Panc1 (cell line): ENCODE measurements at regions not wholly inside any gene's neighbourhood (a gene's known extent, or its start where the extent isn't known, plus 50 kb on each side); places are given as distances from the start of the nearest gene placed in this dataset.

Experiments used
- ATAC-seq: fragments of 200-7000 bp; cut with Tn5 transposase; 2 replicates; pipeline ENCODE4 v1.9.1; 2020; ENCODE audit warnings: mild to moderate bottlenecking, moderate library complexity
- BruUV-seq: library from RNA; stranded (reverse); fragments of 400-500 nt; replicated peaks from 2 replicates; lab custom pipeline; 2021; lab: Mats Ljungman, UMichigan
- CTCF ChIA-PET: fragments of 300-600 bp; sonication (Branson Sonifier 250); formaldehyde crosslinking; loops from one replicate; lab custom pipeline; 2022; ENCODE audit warnings: antibody characterized with exemption; lab: Charles Lee
- POLR2A ChIA-PET: fragments of 300-600 bp; sonication (Branson Sonifier 250); formaldehyde crosslinking; loops from one replicate; lab custom pipeline; 2022; ENCODE audit warnings: antibody characterized with exemption; lab: Charles Lee
- DNase-seq: peaks from one replicate; pipeline ENCODE4 v3.0.0-alpha.2; 2010; ENCODE audit warnings: low read depth, low spot score
- H3K27ac ChIP-seq: 2 replicates; pipeline ENCODE4 v1.5.1; 2011; ENCODE audit warnings: mild to moderate bottlenecking, low read length, inconsistent platforms
- H3K27me3 ChIP-seq: fragments of 200-500 bp; sonication (Bioruptor generic); 2 replicates; pipeline ENCODE4 v1.6.0; 2014; ENCODE audit warnings: low read length, inconsistent platforms; ENCODE audit not compliant: control insufficient read depth, insufficient read depth
- H3K36me3 ChIP-seq: fragments of 200-500 bp; sonication (Bioruptor generic); 2 replicates; pipeline ENCODE4 v1.5.1; 2014; ENCODE audit warnings: inconsistent platforms, mild to moderate bottlenecking, low read length, moderate library complexity; ENCODE audit not compliant: control insufficient read depth, insufficient read depth
- H3K4me1 ChIP-seq: 2 replicates; pipeline ENCODE4 v1.5.1; 2011; ENCODE audit warnings: inconsistent platforms, mild to moderate bottlenecking, low read length, moderate library complexity; ENCODE audit not compliant: control insufficient read depth, insufficient read depth
- H3K4me3 ChIP-seq, 2 experiments: 2 replicates each; pipeline ENCODE4 v1.5.1; 2011 to 2012; ENCODE audit warnings: low read depth in 2 of 2, low read length in 2 of 2, mild to moderate bottlenecking in 2 of 2, inconsistent platforms in 1 of 2, moderate library complexity in 1 of 2
- H3K9me3 ChIP-seq: fragments of 200-500 bp; sonication (Bioruptor generic); 2 replicates; pipeline ENCODE4 v1.5.1; 2014; ENCODE audit warnings: low read depth, mild to moderate bottlenecking, inconsistent platforms, low read length, moderate library complexity; ENCODE audit not compliant: control insufficient read depth, insufficient read depth
- CTCF ChIP-seq: fragments of 450-650 bp; IDR thresholded peaks from 2 replicates; pipeline ENCODE4 v1.5.1; 2017; ENCODE audit warnings: mild to moderate bottlenecking
- POLR2AphosphoS5 ChIP-seq: IDR thresholded peaks from 2 replicates; pipeline ENCODE4 v1.6.1; 2012; ENCODE audit warnings: mild to moderate bottlenecking, low read depth, low read length, moderate library complexity
- REST ChIP-seq, 2 experiments: IDR thresholded peaks; 2 replicates each; pipeline ENCODE4 v1.6.1; 2011 to 2012; ENCODE audit warnings: low read depth in 2 of 2, control low read depth in 1 of 2, low read length in 1 of 2, mild to moderate bottlenecking in 1 of 2, moderate library complexity in 1 of 2; ENCODE audit not compliant: insufficient read depth in 1 of 2
- SIN3A ChIP-seq: IDR thresholded peaks from 2 replicates; pipeline ENCODE4 v1.6.1; 2012; ENCODE audit warnings: low read depth, mild to moderate bottlenecking, low read length, moderate library complexity, borderline replicate concordance; ENCODE audit not compliant: insufficient read depth
- TCF7L2 ChIP-seq: IDR thresholded peaks from 2 replicates; pipeline ENCODE4 v1.6.1; 2011; ENCODE audit warnings: mild to moderate bottlenecking, low read depth, low read length, inconsistent platforms
- in situ Hi-C: cut with HindIII; loops from 2 replicates; pipeline ENCODE4 v1.10.0; 2016; ENCODE audit warnings: low sequenced_read_pairs, low pct_unique_long_range_greater_than_20kb
- intact Hi-C: fragments of 100-400 bp; cut with micrococcal nuclease; formaldehyde crosslinking; loops from one replicate; pipeline ENCODE4 v1.10.0; 2022; ENCODE audit not compliant: unreplicated experiment

GRCh38 chr4:12957108-12957507 lies 527.0 kb downstream of the RAB28 start:
- H3K36me3 ChIP-seq, result no peaks in the 10 kb centered on the region
- intact Hi-C loops, result no loop called here

GRCh38 chr4:12956026-12956425 lies 528.1 kb downstream of the RAB28 start:
- intact Hi-C loops (no loop called here), in situ Hi-C loops (no loop called here)
- Histone ChIP-seq H3K4me3 (no peak overlapping the region), H3K4me1 (no peaks in the 10 kb centered on the region), H3K27ac (no peak overlapping the region), H3K27me3 (no peaks in the 10 kb centered on the region), H3K36me3 (no peaks in the 10 kb centered on the region), H3K9me3 (no peaks in the 10 kb centered on the region)
- DNase-seq (no peak), ATAC-seq (no peak)
- BruUV-seq, result no TSS peak
- ChIA-PET POLR2A (no interaction called here), CTCF (no interaction called here)
- TF ChIP-seq CTCF (no peak), POLR2AphosphoS5 (no peak), REST (IDR thresholded peaks at IDR 0.05; ENCODE audit: insufficient read depth in 1 of 2, low read depth in 2 of 2, low read length in 1 of 2) (no peak), SIN3A (no peak), TCF7L2 (no peak)

More at GRCh38 chr4:12957108-12957507, 527.0 kb downstream of the RAB28 start:
- TF ChIP-seq POLR2AphosphoS5, result no peak
- no peak overlapping the region for H3K27ac ChIP-seq
- no peaks in the 10 kb centered on the region for H3K4me1 ChIP-seq
- H3K4me3 ChIP-seq, result no peak overlapping the region
- no peak for DNase-seq
- in situ Hi-C loops, result no loop called here
- ChIA-PET POLR2A (no interaction called here), CTCF (no interaction called here)
- H3K9me3 ChIP-seq, result no peaks in the 10 kb centered on the region
- no peaks in the 10 kb centered on the region for H3K27me3 ChIP-seq
- no TSS peak for BruUV-seq
- ATAC-seq, result no peak

- no peak for ATAC-seq
- TF ChIP-seq SIN3A (no peak), POLR2AphosphoS5 (no peak), CTCF (no peak), TCF7L2 (no peak), REST (IDR thresholded peaks at IDR 0.05; ENCODE audit: insufficient read depth in 1 of 2, low read depth in 2 of 2, low read length in 1 of 2) (no peak)
- ChIA-PET CTCF (no interaction called here), POLR2A (no interaction called here)
- intact Hi-C loops, result no loop called here
- H3K36me3 ChIP-seq, result no peaks in the 10 kb centered on the region
- no peaks in the 10 kb centered on the region for H3K9me3 ChIP-seq
- DNase-seq, result no peak
- no peaks in the 10 kb centered on the region for H3K4me1 ChIP-seq
- H3K4me3 ChIP-seq, result no peak overlapping the region
- in situ Hi-C loops, result no loop called here
- H3K27ac ChIP-seq, result no peak overlapping the region
- no TSS peak for BruUV-seq
- H3K27me3 ChIP-seq, result no peaks in the 10 kb centered on the region
These were observed 534.2 kb downstream of the RAB28 start for GRCh38 chr4:12949719-12950490.
